Peyer's patch (tissue), 4 donors: ENCODE measurements at regions not wholly inside any gene's neighbourhood (a gene's known extent, or its start where the extent isn't known, plus 50 kb on each side); places are given as distances from the start of the nearest gene placed in this dataset.

ENCODE experiments used
- POLR2A ChIP-seq, 2 donors: fragments of 450-650 bp; IDR thresholded peaks; one replicate each; pipeline ENCODE4 v1.5.1; 2017; ENCODE audit warnings: antibody characterized with exemption in 2 of 2, mild to moderate bottlenecking in 2 of 2, moderate library complexity in 2 of 2
- TF ChIP-seq, protein P1 (sequence below), 6 experiments: fragments of 450-650 bp in 4 of 6; fragments of 200-600 bp in 2 of 6; sonication (generic) in 1 of 6; IDR thresholded peaks; one replicate each; pipeline ENCODE4 v1.5.1; 2017 to 2019; ENCODE audit warnings: antibody characterized with exemption in 6 of 6, mild to moderate bottlenecking in 3 of 6, moderate library complexity in 1 of 6

DNA sequence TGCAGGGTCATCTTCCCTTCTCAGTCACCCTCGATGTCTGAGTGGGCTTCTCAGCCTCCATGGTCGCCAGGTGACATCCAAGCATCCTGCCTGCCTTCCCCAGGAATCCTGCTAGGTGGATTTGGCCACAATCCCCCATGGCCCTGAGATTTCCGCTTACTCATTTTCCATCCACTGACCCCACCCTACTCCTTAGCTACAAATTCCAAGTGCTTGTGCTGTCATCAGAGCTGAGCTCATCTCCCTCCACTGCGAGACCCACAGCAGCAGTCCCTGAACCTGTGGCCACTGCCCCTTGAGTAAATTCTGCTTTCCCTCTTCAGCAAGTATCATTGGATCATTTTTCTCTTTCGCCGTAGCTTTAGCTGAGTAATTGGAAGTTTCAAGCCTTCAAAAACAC lies 90.5 kb upstream of the ANKRD10 start:
- TF ChIP-seq, protein P1, sequence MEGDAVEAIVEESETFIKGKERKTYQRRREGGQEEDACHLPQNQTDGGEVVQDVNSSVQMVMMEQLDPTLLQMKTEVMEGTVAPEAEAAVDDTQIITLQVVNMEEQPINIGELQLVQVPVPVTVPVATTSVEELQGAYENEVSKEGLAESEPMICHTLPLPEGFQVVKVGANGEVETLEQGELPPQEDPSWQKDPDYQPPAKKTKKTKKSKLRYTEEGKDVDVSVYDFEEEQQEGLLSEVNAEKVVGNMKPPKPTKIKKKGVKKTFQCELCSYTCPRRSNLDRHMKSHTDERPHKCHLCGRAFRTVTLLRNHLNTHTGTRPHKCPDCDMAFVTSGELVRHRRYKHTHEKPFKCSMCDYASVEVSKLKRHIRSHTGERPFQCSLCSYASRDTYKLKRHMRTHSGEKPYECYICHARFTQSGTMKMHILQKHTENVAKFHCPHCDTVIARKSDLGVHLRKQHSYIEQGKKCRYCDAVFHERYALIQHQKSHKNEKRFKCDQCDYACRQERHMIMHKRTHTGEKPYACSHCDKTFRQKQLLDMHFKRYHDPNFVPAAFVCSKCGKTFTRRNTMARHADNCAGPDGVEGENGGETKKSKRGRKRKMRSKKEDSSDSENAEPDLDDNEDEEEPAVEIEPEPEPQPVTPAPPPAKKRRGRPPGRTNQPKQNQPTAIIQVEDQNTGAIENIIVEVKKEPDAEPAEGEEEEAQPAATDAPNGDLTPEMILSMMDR (IDR thresholded peaks at IDR 0.05), result no peak
- no peak for TF ChIP-seq POLR2A (IDR thresholded peaks at IDR 0.05)
